ENCODE measurements at regions not wholly inside any gene's neighbourhood (a gene's known extent, or its start where the extent isn't known, plus 50 kb on each side); places are given as distances from the start of the nearest gene placed in this dataset.

GRCh38 chr5:77920359-77921058 lies 144.4 kb upstream of the TBCA start:
- no peaks in the 10 kb centered on the region for H3K36me3 ChIP-seq (ENCODE audit: control insufficient read depth, insufficient read depth, low read length)
- DNase-seq (ENCODE audit: low read depth), result no peak
- TF ChIP-seq, protein P1, sequence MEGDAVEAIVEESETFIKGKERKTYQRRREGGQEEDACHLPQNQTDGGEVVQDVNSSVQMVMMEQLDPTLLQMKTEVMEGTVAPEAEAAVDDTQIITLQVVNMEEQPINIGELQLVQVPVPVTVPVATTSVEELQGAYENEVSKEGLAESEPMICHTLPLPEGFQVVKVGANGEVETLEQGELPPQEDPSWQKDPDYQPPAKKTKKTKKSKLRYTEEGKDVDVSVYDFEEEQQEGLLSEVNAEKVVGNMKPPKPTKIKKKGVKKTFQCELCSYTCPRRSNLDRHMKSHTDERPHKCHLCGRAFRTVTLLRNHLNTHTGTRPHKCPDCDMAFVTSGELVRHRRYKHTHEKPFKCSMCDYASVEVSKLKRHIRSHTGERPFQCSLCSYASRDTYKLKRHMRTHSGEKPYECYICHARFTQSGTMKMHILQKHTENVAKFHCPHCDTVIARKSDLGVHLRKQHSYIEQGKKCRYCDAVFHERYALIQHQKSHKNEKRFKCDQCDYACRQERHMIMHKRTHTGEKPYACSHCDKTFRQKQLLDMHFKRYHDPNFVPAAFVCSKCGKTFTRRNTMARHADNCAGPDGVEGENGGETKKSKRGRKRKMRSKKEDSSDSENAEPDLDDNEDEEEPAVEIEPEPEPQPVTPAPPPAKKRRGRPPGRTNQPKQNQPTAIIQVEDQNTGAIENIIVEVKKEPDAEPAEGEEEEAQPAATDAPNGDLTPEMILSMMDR (IDR thresholded peaks at IDR 0.05; ENCODE audit: insufficient read depth, low read length, poor library complexity, severe bottlenecking), result no peak
- H3K4me3 ChIP-seq (ENCODE audit: low read depth, low read length), result no peak overlapping the region
- H3K27me3 ChIP-seq (ENCODE audit: control insufficient read depth, insufficient read depth, low read length), result no peaks in the 10 kb centered on the region

GRCh38 chr5:77915346-77915745 lies 139.2 kb upstream of the TBCA start:
- Histone ChIP-seq H3K27me3 (ENCODE audit: control insufficient read depth, insufficient read depth, low read length) (peaks cover 13% of the 10 kb centered on the region), H3K4me3 (ENCODE audit: low read depth, low read length) (no peak overlapping the region), H3K36me3 (ENCODE audit: control insufficient read depth, insufficient read depth, low read length) (no peaks in the 10 kb centered on the region)
- TF ChIP-seq, protein P1 (IDR thresholded peaks at IDR 0.05; ENCODE audit: insufficient read depth, low read length, poor library complexity, severe bottlenecking), result no peak
- no peak for DNase-seq (ENCODE audit: low read depth)

DNA sequence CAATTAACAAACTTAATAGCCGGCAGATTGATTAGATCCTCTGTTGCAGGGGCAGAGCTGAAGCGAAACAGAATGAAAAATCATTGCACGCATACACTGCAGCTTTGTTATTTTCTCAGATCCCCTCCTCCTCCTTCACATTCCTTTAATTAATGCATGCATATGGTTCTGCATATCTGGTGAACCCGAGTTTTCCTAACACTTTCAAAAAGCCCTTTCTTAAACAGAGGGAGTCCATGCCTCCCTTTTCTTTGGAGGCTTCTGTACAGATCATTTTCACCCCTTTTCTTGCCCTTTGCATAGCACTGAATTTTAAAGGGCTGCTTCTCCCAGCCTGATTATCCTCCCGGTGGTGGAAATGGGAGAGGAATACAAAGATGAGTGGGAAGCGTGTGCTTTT lies 136.6 kb upstream of the TBCA start:
- Histone ChIP-seq H3K4me3 (ENCODE audit: low read depth, low read length) (no peak overlapping the region), H3K27me3 (ENCODE audit: control insufficient read depth, insufficient read depth, low read length) (peaks cover 13% of the 10 kb centered on the region)
- TF ChIP-seq, protein P1 (IDR thresholded peaks at IDR 0.05; ENCODE audit: insufficient read depth, low read length, poor library complexity, severe bottlenecking), result no peak

DNA sequence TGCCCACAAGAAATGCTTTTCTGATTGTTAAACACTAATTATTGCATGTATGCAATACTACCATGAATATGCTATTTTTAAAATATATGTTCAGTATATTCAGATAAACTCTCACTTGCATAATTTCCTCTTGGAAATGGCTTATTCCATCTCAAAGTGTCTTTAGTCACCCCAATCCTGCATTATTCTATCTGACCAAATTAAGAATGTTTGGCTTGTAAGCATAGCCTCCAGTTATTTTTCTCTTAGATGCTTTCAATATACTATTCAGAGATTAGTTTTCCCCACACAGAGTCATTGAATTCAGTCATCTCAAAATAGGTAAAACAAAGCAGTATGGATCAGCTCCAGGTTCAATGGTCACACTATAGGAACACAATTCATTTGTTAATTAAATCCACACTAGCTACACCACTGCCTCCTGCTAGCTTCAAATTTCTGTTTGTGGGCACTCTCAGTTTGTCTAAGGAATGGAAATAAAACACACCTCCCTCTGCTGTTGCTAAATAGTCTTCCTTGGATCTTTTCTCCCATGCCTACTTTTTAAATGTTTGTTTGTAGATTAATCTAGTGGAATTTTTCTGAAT lies 134.6 kb upstream of the TBCA start:
- TF ChIP-seq, protein P1 (IDR thresholded peaks at IDR 0.05; ENCODE audit: insufficient read depth, low read length, poor library complexity, severe bottlenecking), result no peak
- H3K4me3 ChIP-seq (ENCODE audit: low read depth, low read length), result no peak overlapping the region
- H3K36me3 ChIP-seq (ENCODE audit: control insufficient read depth, insufficient read depth, low read length), result no peaks in the 10 kb centered on the region
- DNase-seq (ENCODE audit: low read depth), result no peak
- H3K27me3 ChIP-seq (ENCODE audit: control insufficient read depth, insufficient read depth, low read length), result peaks cover 13% of the 10 kb centered on the region

More for the DNA sequence above, 136.6 kb upstream of the TBCA start:
- no peak for DNase-seq (ENCODE audit: low read depth)
- no peaks in the 10 kb centered on the region for H3K36me3 ChIP-seq (ENCODE audit: control insufficient read depth, insufficient read depth, low read length)

GRCh38 chr5:77909237-77909636 lies 133.1 kb upstream of the TBCA start:
- Histone ChIP-seq H3K27me3 (ENCODE audit: control insufficient read depth, insufficient read depth, low read length) (peaks cover 13% of the 10 kb centered on the region), H3K36me3 (ENCODE audit: control insufficient read depth, insufficient read depth, low read length) (no peaks in the 10 kb centered on the region)
- TF ChIP-seq, protein P1 (IDR thresholded peaks at IDR 0.05; ENCODE audit: insufficient read depth, low read length, poor library complexity, severe bottlenecking), result no peak

More at GRCh38 chr5:77909237-77909636, 133.1 kb upstream of the TBCA start:
- H3K4me3 ChIP-seq (ENCODE audit: low read depth, low read length), result no peak overlapping the region
- DNase-seq (ENCODE audit: low read depth), result no peak

Data from kidney epithelial cell (primary cell).